ENCODE measurements at regions not wholly inside any gene's neighbourhood (a gene's known extent, or its start where the extent isn't known, plus 50 kb on each side); places are given as distances from the start of the nearest gene placed in this dataset.

DNA sequence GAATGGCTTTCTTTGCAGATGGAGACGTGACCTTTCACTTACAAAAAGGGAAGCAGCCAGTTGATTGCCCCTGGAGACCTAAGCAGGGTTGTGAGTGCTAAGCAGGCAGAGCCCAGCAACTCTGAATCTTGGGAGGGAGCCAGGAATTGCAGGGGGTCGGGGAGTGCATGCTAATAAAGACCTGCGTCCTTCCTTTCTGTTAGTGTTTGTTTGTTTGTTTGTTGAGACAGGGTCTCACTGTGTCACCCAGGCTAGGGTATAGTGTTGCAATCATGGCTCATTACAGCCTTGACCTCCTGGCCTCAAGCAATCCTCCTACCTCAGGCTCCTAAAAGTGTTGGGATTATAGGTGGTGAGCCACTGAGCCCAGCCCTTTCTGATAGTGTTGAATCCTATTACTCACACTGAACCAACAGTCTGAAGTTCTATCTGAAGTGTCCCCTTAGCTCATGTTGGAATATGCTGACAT, 137.4 kb downstream of the CEP135 start:
- DNase-seq (ENCODE audit: low read depth) = no peak

DNA sequence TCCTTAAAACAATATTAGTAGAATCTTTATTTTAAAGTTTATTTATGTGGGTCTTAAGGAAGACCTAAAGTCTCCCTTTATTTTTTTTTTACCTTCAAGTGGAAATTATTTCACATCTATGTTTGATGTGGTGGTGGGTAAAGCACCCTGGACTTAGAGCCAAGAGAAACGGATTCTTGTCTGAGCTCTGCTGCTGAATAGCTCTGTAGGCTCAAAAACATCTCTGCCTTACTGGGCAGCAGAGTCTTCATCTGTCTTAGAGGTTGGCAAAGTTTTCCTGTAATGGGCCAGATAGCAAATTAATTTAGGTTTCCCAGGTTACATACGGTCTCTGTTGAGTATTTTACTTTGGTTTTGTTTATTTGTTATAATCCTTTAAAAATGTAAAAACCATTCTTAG, 136.5 kb downstream of the CEP135 start:
- no peak for DNase-seq (ENCODE audit: low read depth)

DNA sequence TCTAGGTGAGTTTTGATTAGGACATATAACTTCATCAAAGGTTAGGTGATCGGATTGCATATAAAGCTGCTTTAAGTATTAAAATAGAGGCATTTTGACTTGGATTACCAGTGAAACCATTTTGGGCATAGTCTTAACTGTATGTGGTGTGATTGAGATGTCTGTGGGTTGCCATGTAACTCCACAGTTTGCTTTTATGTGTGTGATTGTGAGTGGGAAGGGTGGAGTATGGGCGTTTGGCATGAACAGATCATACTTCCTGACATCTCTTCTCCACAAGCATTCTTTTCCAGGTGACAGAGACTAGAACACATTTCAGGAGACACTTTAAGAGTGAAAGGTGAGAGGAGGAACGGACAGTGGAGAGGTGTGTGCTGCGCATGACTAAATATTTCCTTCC, 136.1 kb downstream of the CEP135 start:
- DNase-seq (ENCODE audit: low read depth) = no peak
